Activated naive CD4-positive, alpha-beta T cell treated with anti-CD3 and anti-CD28 coated beads, Interleukin-2, amount 50 U/mL, for 24 hours (primary cell): ENCODE measurements at regions not wholly inside any gene's neighbourhood (a gene's known extent, or its start where the extent isn't known, plus 50 kb on each side); places are given as distances from the start of the nearest gene placed in this dataset.

ENCODE experiments used
- H3K27ac Mint-ChIP-seq: one replicate; pipeline ENCODE4 v1.8.0; 2021; ENCODE audit warnings: mild to moderate bottlenecking, mixed read lengths
- H3K27me3 Mint-ChIP-seq: one replicate; pipeline ENCODE4 v1.8.0; 2021; ENCODE audit warnings: mixed read lengths
- H3K36me3 Mint-ChIP-seq: one replicate; pipeline ENCODE4 v1.8.0; 2021; ENCODE audit warnings: mixed read lengths
- H3K4me1 Mint-ChIP-seq: one replicate; pipeline ENCODE4 v1.8.0; 2021; ENCODE audit warnings: mixed read lengths
- H3K4me3 Mint-ChIP-seq: one replicate; pipeline ENCODE4 v1.8.0; 2021; ENCODE audit warnings: mild to moderate bottlenecking, mixed read lengths
- H3K9me3 Mint-ChIP-seq: one replicate; pipeline ENCODE4 v1.8.0; 2021; ENCODE audit warnings: mixed read lengths

GRCh38 chr10:106520698-106521097 is 643.8 kb downstream of the SORCS1 start:
- Mint-ChIP-seq H3K27me3 (peaks cover 2% of the 10 kb centered on the region), H3K36me3 (no peaks in the 10 kb centered on the region), H3K9me3 (no peaks in the 10 kb centered on the region), H3K4me1 (no peaks in the 10 kb centered on the region), H3K4me3 (no peak overlapping the region), H3K27ac (no peak overlapping the region)

GRCh38 chr10:106519376-106520030 is 645.0 kb downstream of the SORCS1 start:
- H3K4me1 Mint-ChIP-seq, result no peaks in the 10 kb centered on the region
- no peak overlapping the region for H3K4me3 Mint-ChIP-seq
- H3K9me3 Mint-ChIP-seq, result no peaks in the 10 kb centered on the region
- H3K27me3 Mint-ChIP-seq, result peaks cover 2% of the 10 kb centered on the region
- no peak overlapping the region for H3K27ac Mint-ChIP-seq
- H3K36me3 Mint-ChIP-seq, result no peaks in the 10 kb centered on the region

- Mint-ChIP-seq H3K9me3 (no peaks in the 10 kb centered on the region), H3K27me3 (peaks cover 2% of the 10 kb centered on the region)
Observed at GRCh38 chr10:106515206-106515790, 649.2 kb downstream of the SORCS1 start.

GRCh38 chr10:106513352-106513771 is 651.1 kb downstream of the SORCS1 start:
- no peaks in the 10 kb centered on the region for H3K4me1 Mint-ChIP-seq
- H3K36me3 Mint-ChIP-seq, result no peaks in the 10 kb centered on the region
- H3K27me3 Mint-ChIP-seq, result no peaks in the 10 kb centered on the region
- H3K4me3 Mint-ChIP-seq, result no peak overlapping the region
- H3K9me3 Mint-ChIP-seq, result peaks cover 5% of the 10 kb centered on the region
- no peak overlapping the region for H3K27ac Mint-ChIP-seq

More at GRCh38 chr10:106515206-106515790, 649.2 kb downstream of the SORCS1 start:
- H3K27ac Mint-ChIP-seq, result no peak overlapping the region
- H3K4me3 Mint-ChIP-seq, result no peak overlapping the region
- H3K36me3 Mint-ChIP-seq, result no peaks in the 10 kb centered on the region
- no peaks in the 10 kb centered on the region for H3K4me1 Mint-ChIP-seq

GRCh38 chr10:106511917-106512316 is 652.6 kb downstream of the SORCS1 start:
- H3K4me3 Mint-ChIP-seq, result no peak overlapping the region

GRCh38 chr10:106508950-106509349 is 655.6 kb downstream of the SORCS1 start:
- H3K27ac Mint-ChIP-seq, result no peak overlapping the region
- no peaks in the 10 kb centered on the region for H3K4me1 Mint-ChIP-seq
- H3K36me3 Mint-ChIP-seq, result no peaks in the 10 kb centered on the region
- peaks cover 11% of the 10 kb centered on the region for H3K9me3 Mint-ChIP-seq
- no peaks in the 10 kb centered on the region for H3K27me3 Mint-ChIP-seq
- H3K4me3 Mint-ChIP-seq, result no peak overlapping the region

More at GRCh38 chr10:106511917-106512316, 652.6 kb downstream of the SORCS1 start:
- no peak overlapping the region for H3K27ac Mint-ChIP-seq
- no peaks in the 10 kb centered on the region for H3K4me1 Mint-ChIP-seq
- no peaks in the 10 kb centered on the region for H3K27me3 Mint-ChIP-seq
- H3K36me3 Mint-ChIP-seq, result no peaks in the 10 kb centered on the region
- peaks cover 11% of the 10 kb centered on the region for H3K9me3 Mint-ChIP-seq

GRCh38 chr10:106506526-106507283 is 657.8 kb downstream of the SORCS1 start:
- Mint-ChIP-seq H3K27ac (peak overlapping the region; percentile 8), H3K36me3 (no peaks in the 10 kb centered on the region), H3K9me3 (peaks cover 17% of the 10 kb centered on the region), H3K4me1 (no peaks in the 10 kb centered on the region), H3K4me3 (no peak overlapping the region), H3K27me3 (no peaks in the 10 kb centered on the region)

GRCh38 chr10:106504536-106504935 is 660.0 kb downstream of the SORCS1 start:
- no peaks in the 10 kb centered on the region for H3K4me1 Mint-ChIP-seq
- H3K27me3 Mint-ChIP-seq, result no peaks in the 10 kb centered on the region
- H3K36me3 Mint-ChIP-seq, result no peaks in the 10 kb centered on the region
- no peak overlapping the region for H3K4me3 Mint-ChIP-seq
- H3K27ac Mint-ChIP-seq, result no peak overlapping the region
- H3K9me3 Mint-ChIP-seq, result peaks cover 22% of the 10 kb centered on the region

GRCh38 chr10:106502641-106503040 is 661.9 kb downstream of the SORCS1 start:
- Mint-ChIP-seq H3K4me1 (no peaks in the 10 kb centered on the region), H3K9me3 (peaks cover 28% of the 10 kb centered on the region), H3K36me3 (no peaks in the 10 kb centered on the region), H3K27me3 (no peaks in the 10 kb centered on the region), H3K27ac (no peak overlapping the region), H3K4me3 (no peak overlapping the region)

- no peaks in the 10 kb centered on the region for H3K36me3 Mint-ChIP-seq
- H3K9me3 Mint-ChIP-seq, result peaks cover 23% of the 10 kb centered on the region
Observed at GRCh38 chr10:106500925-106501525, 663.5 kb downstream of the SORCS1 start.

GRCh38 chr10:106500041-106500924 is 664.2 kb downstream of the SORCS1 start:
- no peaks in the 10 kb centered on the region for H3K36me3 Mint-ChIP-seq
- peaks cover 23% of the 10 kb centered on the region for H3K9me3 Mint-ChIP-seq
- H3K4me3 Mint-ChIP-seq, result no peak overlapping the region
- no peaks in the 10 kb centered on the region for H3K27me3 Mint-ChIP-seq
- no peaks in the 10 kb centered on the region for H3K4me1 Mint-ChIP-seq
- H3K27ac Mint-ChIP-seq, result no peak overlapping the region

More at GRCh38 chr10:106500925-106501525, 663.5 kb downstream of the SORCS1 start:
- Mint-ChIP-seq H3K4me3 (no peak overlapping the region), H3K27me3 (no peaks in the 10 kb centered on the region), H3K4me1 (no peaks in the 10 kb centered on the region), H3K27ac (no peak overlapping the region)

GRCh38 chr10:106499448-106499847 is 665.1 kb downstream of the SORCS1 start:
- H3K36me3 Mint-ChIP-seq, result no peaks in the 10 kb centered on the region
- H3K27me3 Mint-ChIP-seq, result no peaks in the 10 kb centered on the region
- no peak overlapping the region for H3K4me3 Mint-ChIP-seq
- H3K4me1 Mint-ChIP-seq, result no peaks in the 10 kb centered on the region
- H3K27ac Mint-ChIP-seq, result no peak overlapping the region
- H3K9me3 Mint-ChIP-seq, result peaks cover 23% of the 10 kb centered on the region

GRCh38 chr10:106498675-106499074 is 665.8 kb downstream of the SORCS1 start:
- H3K27me3 Mint-ChIP-seq, result no peaks in the 10 kb centered on the region
- no peak overlapping the region for H3K4me3 Mint-ChIP-seq
- H3K27ac Mint-ChIP-seq, result no peak overlapping the region
- H3K36me3 Mint-ChIP-seq, result no peaks in the 10 kb centered on the region
- no peaks in the 10 kb centered on the region for H3K4me1 Mint-ChIP-seq
- H3K9me3 Mint-ChIP-seq, result peaks cover 23% of the 10 kb centered on the region

- Mint-ChIP-seq H3K27ac (no peak overlapping the region), H3K27me3 (no peaks in the 10 kb centered on the region), H3K9me3 (peaks cover 18% of the 10 kb centered on the region), H3K4me1 (no peaks in the 10 kb centered on the region), H3K4me3 (no peak overlapping the region), H3K36me3 (no peaks in the 10 kb centered on the region)
Observed at GRCh38 chr10:106495931-106496330, 668.6 kb downstream of the SORCS1 start.

GRCh38 chr10:106493751-106494150 is 670.8 kb downstream of the SORCS1 start:
- no peak overlapping the region for H3K27ac Mint-ChIP-seq
- H3K9me3 Mint-ChIP-seq, result peaks cover 15% of the 10 kb centered on the region
- no peaks in the 10 kb centered on the region for H3K27me3 Mint-ChIP-seq
- no peaks in the 10 kb centered on the region for H3K36me3 Mint-ChIP-seq
- no peaks in the 10 kb centered on the region for H3K4me1 Mint-ChIP-seq
- no peak overlapping the region for H3K4me3 Mint-ChIP-seq
